Fibroblast of lung (primary cell): ENCODE measurements at regions not wholly inside any gene's neighbourhood (a gene's known extent, or its start where the extent isn't known, plus 50 kb on each side); places are given as distances from the start of the nearest gene placed in this dataset.

ENCODE experiments used
- CTCF ChIP-seq, 2 donors: IDR thresholded peaks in 1 of 2; conservative IDR thresholded peaks in 1 of 2; 1 replicate in 1 of 2; 2 replicates in 1 of 2; pipeline ENCODE4 v1.5.1; 2011 to 2012; ENCODE audit warnings: low read length in 2 of 2, control low read depth in 1 of 2, inconsistent platforms in 1 of 2, low read depth in 1 of 2, mild to moderate bottlenecking in 1 of 2
- EZH2 ChIP-seq: IDR thresholded peaks from 2 replicates; pipeline ENCODE4 v1.5.1; 2012; ENCODE audit warnings: low read length, control low read depth, mild to moderate bottlenecking; ENCODE audit errors: missing control alignments

GRCh38 chr3:113091417-113091816, 100.6 kb downstream of the GTPBP8 start:
- TF ChIP-seq CTCF (conservative IDR thresholded peaks at IDR 0.05 in 1 of 2, IDR thresholded peaks at IDR 0.05 in 1 of 2; ENCODE audit: low read depth in 1 of 2, low read length in 2 of 2): no peak
- TF ChIP-seq EZH2: no peak
